ENCODE measurements at regions not wholly inside any gene's neighbourhood (a gene's known extent, or its start where the extent isn't known, plus 50 kb on each side); places are given as distances from the start of the nearest gene placed in this dataset.

DNA sequence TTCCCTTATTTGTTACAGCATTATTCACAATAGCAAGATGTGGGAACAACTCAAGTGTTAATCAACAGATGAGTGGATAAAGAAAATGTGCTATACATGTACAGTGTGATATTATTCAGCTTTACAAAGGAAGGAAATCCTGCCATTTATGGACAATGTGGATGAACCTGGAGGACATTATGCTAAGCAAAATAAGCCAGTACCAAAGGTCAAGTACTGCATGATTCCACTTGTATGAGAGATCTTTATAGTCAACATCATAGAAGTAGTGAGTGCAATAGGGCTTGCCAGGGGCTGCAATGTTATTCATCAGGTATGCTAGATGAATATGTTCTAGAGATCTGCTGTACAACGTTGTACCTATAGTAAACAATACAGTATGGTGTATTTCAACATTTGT lies 138.5 kb upstream of the AGR3 start (continued):
- TF ChIP-seq SAP130 (CRISPR knock-in tag; IDR thresholded peaks at IDR 0.05; ENCODE audit: low read depth) (peak; percentile 18; the same call in 1 of the 2 replicates), GRHL1 (CRISPR knock-in tag; conservative IDR thresholded peaks at IDR 0.05) (no peak), ZNF777 (CRISPR knock-in tag; IDR thresholded peaks at IDR 0.05) (no peak), PAXIP1 (CRISPR knock-in tag; conservative IDR thresholded peaks at IDR 0.05) (no peak), ARID3A (IDR thresholded peaks at IDR 0.05; ENCODE audit: low read depth, low read length) (peak; percentile 44; the same call in 1 of the 2 replicates), JUND (CRISPR knock-in tag; IDR thresholded peaks at IDR 0.05) (no peak), AHDC1 (CRISPR knock-in tag; IDR thresholded peaks at IDR 0.05; ENCODE audit: borderline replicate concordance) (0 out of 2 replicates have a peak, but pooled peaks have one; percentile 50)

Measured in HepG2 (cell line).